SK-N-SH (cell line): ENCODE measurements at regions not wholly inside any gene's neighbourhood (a gene's known extent, or its start where the extent isn't known, plus 50 kb on each side); places are given as distances from the start of the nearest gene placed in this dataset.

Experiments used
- CTCF ChIA-PET: fragments of 300-600, 350-600 bp; formaldehyde crosslinking; extraction: SDS; loops from one replicate; lab custom pipeline; 2021; lab: Yijun Ruan, JAX
- POLR2A ChIA-PET: fragments of 350-600 bp; sonication (Branson Sonifier 250); formaldehyde crosslinking; extraction: SDS; loops from one replicate; lab custom pipeline; 2020; ENCODE audit warnings: antibody characterized with exemption, inconsistent platforms; lab: Yijun Ruan, JAX
- DNase-seq: peaks from one replicate; pipeline ENCODE4 v3.0.0; 2012
- H2AFZ ChIP-seq: fragments of 200-600 bp; sonication (generic); 2 replicates; pipeline ENCODE4 v1.8.1; 2016; ENCODE audit warnings: antibody characterized with exemption, mild to moderate bottlenecking, low read depth
- H3F3A ChIP-seq: fragments of 200-600 bp; sonication (generic); replicated peaks from 2 replicates; pipeline ENCODE3; 2016; ENCODE audit warnings: antibody characterized with exemption, mild to moderate bottlenecking; ENCODE audit not compliant: insufficient read depth
- H3K27ac ChIP-seq, 2 experiments: fragments of 200-500 bp in 1 of 2; fragments of 200-600 bp in 1 of 2; sonication (Bioruptor generic) in 1 of 2; sonication (generic), shearing (Covaris generic) in 1 of 2; 2 replicates each; pipeline versions ENCODE4 v1.5.1 to v1.6.1; 2014 to 2016; ENCODE audit warnings: low read depth in 2 of 2, inconsistent platforms in 1 of 2, low read length in 1 of 2, mild to moderate bottlenecking in 1 of 2, mixed read lengths in 1 of 2
- H3K27me3 ChIP-seq: fragments of 200-600 bp; sonication (generic), shearing (Covaris generic); 2 replicates; pipeline ENCODE4 v1.6.1; 2016; ENCODE audit warnings: mixed run types; ENCODE audit not compliant: insufficient read depth
- H3K36me3 ChIP-seq, 2 experiments: fragments of 200-500 bp in 1 of 2; fragments of 200-600 bp in 1 of 2; sonication (Bioruptor generic) in 1 of 2; sonication (generic) in 1 of 2; replicated peaks in 1 of 2; 2 replicates each; pipeline versions ENCODE3 to v1.5.1; 2014 to 2016; ENCODE audit warnings: low read length in 1 of 2, mild to moderate bottlenecking in 1 of 2; ENCODE audit not compliant: insufficient read depth in 2 of 2, control insufficient read depth in 1 of 2
- H3K4me1 ChIP-seq, 2 experiments: fragments of 200-500 bp in 1 of 2; fragments of 200-600 bp in 1 of 2; sonication (Bioruptor generic) in 1 of 2; sonication (generic), shearing (Covaris generic) in 1 of 2; 2 replicates each; pipeline versions ENCODE4 v1.5.1 to v1.6.1; 2014 to 2016; ENCODE audit warnings: low read depth in 1 of 2, low read length in 1 of 2, mixed run types in 1 of 2; ENCODE audit not compliant: insufficient read depth in 2 of 2, control insufficient read depth in 1 of 2
- H3K4me2 ChIP-seq: fragments of 200-600 bp; sonication (generic), shearing (Covaris generic); 2 replicates; pipeline ENCODE4 v1.6.1; 2017; ENCODE audit warnings: mixed run types
- H3K4me3 ChIP-seq, 2 experiments: fragments of 200-500 bp in 1 of 2; fragments of 200-600 bp in 1 of 2; sonication (Bioruptor generic) in 1 of 2; sonication (generic), shearing (Covaris generic) in 1 of 2; 2 replicates each; pipeline versions ENCODE4 v1.5.1 to v1.8.1; 2014 to 2016; ENCODE audit warnings: low read depth in 2 of 2, inconsistent platforms in 1 of 2, low read length in 1 of 2, mild to moderate bottlenecking in 1 of 2, mixed read lengths in 1 of 2, moderate library complexity in 1 of 2
- H3K79me2 ChIP-seq: fragments of 200-600 bp; sonication (generic); 2 replicates; pipeline ENCODE4 v1.8.1; 2017; ENCODE audit warnings: mild to moderate bottlenecking; ENCODE audit not compliant: insufficient read depth
- H3K9ac ChIP-seq: fragments of 200-600 bp; sonication (generic); 2 replicates; pipeline ENCODE4 v1.6.1; 2017; ENCODE audit warnings: mixed run types
- H3K9me2 ChIP-seq: fragments of 200-600 bp; sonication (generic); 2 replicates; pipeline ENCODE4 v1.6.1; 2017; ENCODE audit warnings: mixed run types
- H3K9me3 ChIP-seq: fragments of 200-600 bp; sonication (generic); 2 replicates; pipeline ENCODE4 v1.6.1; 2017; ENCODE audit warnings: mixed run types, mild to moderate bottlenecking, moderate library complexity
- H4K20me1 ChIP-seq: fragments of 200-600 bp; sonication (generic); 2 replicates; pipeline ENCODE4 v1.6.1; 2017; ENCODE audit warnings: mild to moderate bottlenecking, mixed run types; ENCODE audit not compliant: insufficient read depth
- CHD2 ChIP-seq: fragments of 150-350 bp; IDR thresholded peaks from 2 replicates; pipeline ENCODE4 v1.6.1; 2018; ENCODE audit warnings: low read length; ENCODE audit not compliant: partially characterized antibody
- CTCF ChIP-seq: fragments of 200-600 bp; sonication (generic); IDR thresholded peaks from 2 replicates; pipeline ENCODE4 v1.6.1; 2017; ENCODE audit warnings: antibody characterized with exemption, mild to moderate bottlenecking, moderate library complexity
- FOSL2 ChIP-seq: IDR thresholded peaks from 2 replicates; pipeline ENCODE4 v1.4.0; 2012; ENCODE audit warnings: low read depth, mild to moderate bottlenecking, moderate library complexity, borderline replicate concordance
- FOXJ3 ChIP-seq: sonication (generic); formaldehyde crosslinking; IDR thresholded peaks from 2 replicates; pipeline ENCODE4 v1.5.1; 2020; ENCODE audit warnings: mild to moderate bottlenecking, missing genetic modification reagents
- MEF2A ChIP-seq: IDR thresholded peaks from 2 replicates; pipeline ENCODE4 v1.4.0; 2012; ENCODE audit warnings: low read depth, borderline replicate concordance
- MXI1 ChIP-seq: IDR thresholded peaks from 2 replicates; pipeline ENCODE4 v1.6.1; 2012; ENCODE audit warnings: mild to moderate bottlenecking, low read depth, low read length, improper control_type of control experiment
- RCOR1 ChIP-seq: fragments of 150-350 bp; IDR thresholded peaks from 2 replicates; pipeline ENCODE4 v1.6.1; 2017; ENCODE audit warnings: antibody characterized with exemption, low read length
- TCF12 ChIP-seq: IDR thresholded peaks from 2 replicates; pipeline ENCODE4 v1.4.0; 2012
- TEAD4 ChIP-seq: IDR thresholded peaks from 2 replicates; pipeline ENCODE4 v1.4.0; 2012; ENCODE audit warnings: mild to moderate bottlenecking, borderline replicate concordance; ENCODE audit not compliant: insufficient read depth
- WGBS: methylation state at CpG from one replicate; pipeline ENCODE4 v1.1.6; 2017; ENCODE audit warnings: low lambda C conversion rate; 5-methylcytosine and 5-hydroxymethylcytosine counted together

GRCh38 chr16:6976716-6977115, 355.9 kb upstream of the RBFOX1 start:
- CTCF ChIA-PET = no interaction called here
- H3F3A ChIP-seq = no peaks in the 10 kb centered on the region
- H3K27me3 ChIP-seq = no peaks in the 10 kb centered on the region
- no peak overlapping the region for H3K27ac ChIP-seq
- POLR2A ChIA-PET = no interaction called here
- no peaks in the 10 kb centered on the region for H3K9me3 ChIP-seq
- no peaks in the 10 kb centered on the region for H3K36me3 ChIP-seq
- no peak overlapping the region for H2AFZ ChIP-seq
- TF ChIP-seq MXI1 (no peak), CHD2 (no peak), CTCF (no peak), TCF12 (no peak), MEF2A (no peak), TEAD4 (no peak), RCOR1 (no peak)
- 54% methylated on average over 1 of the region's 1 CpG for WGBS
- no peaks in the 10 kb centered on the region for H4K20me1 ChIP-seq
- no peaks in the 10 kb centered on the region for H3K79me2 ChIP-seq
- no peak overlapping the region for H3K4me3 ChIP-seq
- H3K4me2 ChIP-seq = no peak overlapping the region
- H3K9me2 ChIP-seq = no peaks in the 10 kb centered on the region
- H3K9ac ChIP-seq = no peak overlapping the region
- no peaks in the 10 kb centered on the region for H3K4me1 ChIP-seq
- no peak for DNase-seq

- Histone ChIP-seq H3K4me3 (no peak overlapping the region), H3K9ac (no peak overlapping the region), H3K79me2 (no peaks in the 10 kb centered on the region), H3K9me3 (no peaks in the 10 kb centered on the region), H3K27ac (no peak overlapping the region), H3K36me3 (no peaks in the 10 kb centered on the region), H4K20me1 (no peaks in the 10 kb centered on the region), H2AFZ (no peak overlapping the region), H3K4me1 (no peaks in the 10 kb centered on the region), H3F3A (no peaks in the 10 kb centered on the region), H3K4me2 (no peak overlapping the region), H3K9me2 (no peaks in the 10 kb centered on the region), H3K27me3 (no peaks in the 10 kb centered on the region)
- no peak for DNase-seq
- 24% methylated on average over 3 of the region's 3 CpGs for WGBS
- ChIA-PET POLR2A (no interaction called here), CTCF (no interaction called here)
- TF ChIP-seq FOXJ3 (CRISPR knock-in tag) = no peak
- no peak for TF ChIP-seq FOSL2
- no peak for TF ChIP-seq CTCF
Measured at GRCh38 chr16:6970171-6970857, 362.3 kb upstream of the RBFOX1 start.
